Parathyroid adenoma (tissue), 2 donors: ENCODE measurements at regions not wholly inside any gene's neighbourhood (a gene's known extent, or its start where the extent isn't known, plus 50 kb on each side); places are given as distances from the start of the nearest gene placed in this dataset.

Experiments
- H2AFZ ChIP-seq: fragments of 300-600 bp; sonication (generic); one replicate; pipeline ENCODE4 v1.7.0; 2017; ENCODE audit warnings: antibody characterized with exemption, mild to moderate bottlenecking
- H3K27ac ChIP-seq: fragments of 300-600 bp; sonication (generic); one replicate; pipeline ENCODE4 v1.7.0; 2017
- H3K27me3 ChIP-seq: fragments of 300-600 bp; sonication (generic); one replicate; pipeline ENCODE4 v1.7.0; 2017; ENCODE audit warnings: low read length; ENCODE audit not compliant: control insufficient read depth, insufficient read depth
- H3K36me3 ChIP-seq: fragments of 300-600 bp; sonication (generic); one replicate; pipeline ENCODE4 v1.7.0; 2017; ENCODE audit warnings: low read length; ENCODE audit not compliant: control insufficient read depth, insufficient read depth
- H3K4me1 ChIP-seq: fragments of 300-600 bp; sonication (generic); one replicate; pipeline ENCODE4 v1.7.0; 2017; ENCODE audit warnings: control low read depth
- H3K4me2 ChIP-seq: fragments of 300-600 bp; sonication (generic); one replicate; pipeline ENCODE4 v1.7.0; 2017; ENCODE audit warnings: low read length
- H3K4me3 ChIP-seq: fragments of 300-600 bp; sonication (generic); one replicate; pipeline ENCODE4 v1.7.0; 2017; ENCODE audit warnings: low read depth, low read length
- H3K79me2 ChIP-seq: fragments of 300-600 bp; sonication (generic); one replicate; pipeline ENCODE4 v1.7.0; 2017; ENCODE audit warnings: control low read depth
- H3K9ac ChIP-seq: fragments of 300-600 bp; sonication (generic); one replicate; pipeline ENCODE4 v1.7.0; 2017; ENCODE audit warnings: mild to moderate bottlenecking
- H3K9me3 ChIP-seq: fragments of 300-600 bp; sonication (generic); one replicate; pipeline ENCODE4 v1.7.0; 2017; ENCODE audit warnings: low read length; ENCODE audit not compliant: control insufficient read depth
- CTCF ChIP-seq: fragments of 300-600 bp; sonication (generic); IDR thresholded peaks from one replicate; pipeline ENCODE4 v1.7.0; 2017; ENCODE audit warnings: antibody characterized with exemption, mild to moderate bottlenecking
- donor health status: primary hyperparathyroidism.

- Histone ChIP-seq H3K36me3 (no peaks in the 10 kb centered on the region), H2AFZ (no peak overlapping the region), H3K9me3 (no peaks in the 10 kb centered on the region), H3K4me1 (no peaks in the 10 kb centered on the region), H3K27ac (no peak overlapping the region), H3K4me3 (no peak overlapping the region), H3K4me2 (no peak overlapping the region), H3K79me2 (peaks cover 7% of the 10 kb centered on the region), H3K9ac (no peak overlapping the region), H3K27me3 (no peaks in the 10 kb centered on the region)
- TF ChIP-seq CTCF: no peak
These were observed 179.2 kb downstream of the C11orf91 start for GRCh38 chr11:33521384-33521783.

- Histone ChIP-seq H3K27ac (no peak overlapping the region), H3K4me3 (no peak overlapping the region), H3K4me1 (no peaks in the 10 kb centered on the region), H3K9me3 (no peaks in the 10 kb centered on the region), H3K27me3 (no peaks in the 10 kb centered on the region), H3K4me2 (no peak overlapping the region), H3K36me3 (no peaks in the 10 kb centered on the region), H3K9ac (no peak overlapping the region), H2AFZ (no peak overlapping the region), H3K79me2 (peaks cover 8% of the 10 kb centered on the region)
- no peak for TF ChIP-seq CTCF
These were observed 180.5 kb downstream of the C11orf91 start for GRCh38 chr11:33520112-33520511.

- Histone ChIP-seq H3K4me3 (no peak overlapping the region), H3K9me3 (no peaks in the 10 kb centered on the region), H3K79me2 (peaks cover 12% of the 10 kb centered on the region), H3K4me1 (no peaks in the 10 kb centered on the region), H3K36me3 (no peaks in the 10 kb centered on the region), H3K9ac (no peak overlapping the region), H3K27ac (no peak overlapping the region), H3K4me2 (no peak overlapping the region), H3K27me3 (no peaks in the 10 kb centered on the region), H2AFZ (no peak overlapping the region)
- TF ChIP-seq CTCF: no peak
These were observed 185.3 kb downstream of the C11orf91 start for GRCh38 chr11:33515347-33515746.

GRCh38 chr11:33514079-33514925, 186.3 kb downstream of the C11orf91 start:
- Histone ChIP-seq H3K4me1 (no peaks in the 10 kb centered on the region), H3K79me2 (peaks cover 10% of the 10 kb centered on the region), H3K9ac (no peak overlapping the region), H3K4me3 (no peak overlapping the region), H3K27me3 (no peaks in the 10 kb centered on the region), H3K27ac (no peak overlapping the region), H2AFZ (no peak overlapping the region), H3K36me3 (no peaks in the 10 kb centered on the region), H3K4me2 (no peak overlapping the region), H3K9me3 (no peaks in the 10 kb centered on the region)
- no peak for TF ChIP-seq CTCF

- Histone ChIP-seq H2AFZ (no peak overlapping the region), H3K9ac (no peak overlapping the region), H3K4me2 (no peak overlapping the region), H3K4me3 (no peak overlapping the region), H3K9me3 (no peaks in the 10 kb centered on the region), H3K27me3 (no peaks in the 10 kb centered on the region), H3K36me3 (no peaks in the 10 kb centered on the region), H3K79me2 (peaks cover 11% of the 10 kb centered on the region), H3K4me1 (peaks cover 23% of the 10 kb centered on the region), H3K27ac (no peak overlapping the region)
- TF ChIP-seq CTCF: no peak
These were observed 191.0 kb downstream of the C11orf91 start for GRCh38 chr11:33509632-33510031.
